ENCODE measurements at regions not wholly inside any gene's neighbourhood (a gene's known extent, or its start where the extent isn't known, plus 50 kb on each side); places are given as distances from the start of the nearest gene placed in this dataset.

- TF ChIP-seq CTCF (IDR thresholded peaks at IDR 0.05; ENCODE audit: borderline replicate concordance, insufficient read depth, low read depth, low read length): no peak
- no peak overlapping the region for H3K4me3 ChIP-seq (ENCODE audit: low read depth, low read length)
Measured at GRCh38 chr7:52369922-52370321, 665.5 kb upstream of the POM121L12 start.

GRCh38 chr7:52365349-52365748 lies 670.1 kb upstream of the POM121L12 start:
- H3K4me3 ChIP-seq (ENCODE audit: low read depth, low read length): no peak overlapping the region
- no peak for TF ChIP-seq CTCF (IDR thresholded peaks at IDR 0.05; ENCODE audit: borderline replicate concordance, insufficient read depth, low read depth, low read length)

- no peak overlapping the region for H3K4me3 ChIP-seq (ENCODE audit: low read depth, low read length)
- no peak for TF ChIP-seq CTCF (IDR thresholded peaks at IDR 0.05; ENCODE audit: borderline replicate concordance, insufficient read depth, low read depth, low read length)
Measured at GRCh38 chr7:52362521-52362920, 672.9 kb upstream of the POM121L12 start.

- no peak for TF ChIP-seq CTCF (IDR thresholded peaks at IDR 0.05; ENCODE audit: borderline replicate concordance, insufficient read depth, low read depth, low read length)
- no peak overlapping the region for H3K4me3 ChIP-seq (ENCODE audit: low read depth, low read length)
Measured at GRCh38 chr7:52360541-52360940, 674.9 kb upstream of the POM121L12 start.

- no peak overlapping the region for H3K4me3 ChIP-seq (ENCODE audit: low read depth, low read length)
- TF ChIP-seq CTCF (IDR thresholded peaks at IDR 0.05; ENCODE audit: borderline replicate concordance, insufficient read depth, low read depth, low read length): no peak
Measured at GRCh38 chr7:52355053-52355452, 680.4 kb upstream of the POM121L12 start.

- TF ChIP-seq CTCF (IDR thresholded peaks at IDR 0.05; ENCODE audit: borderline replicate concordance, insufficient read depth, low read depth, low read length): no peak
- no peak overlapping the region for H3K4me3 ChIP-seq (ENCODE audit: low read depth, low read length)
Measured at GRCh38 chr7:52352013-52352981, 683.1 kb upstream of the POM121L12 start.

- no peak for TF ChIP-seq CTCF (IDR thresholded peaks at IDR 0.05; ENCODE audit: borderline replicate concordance, insufficient read depth, low read depth, low read length)
- no peak overlapping the region for H3K4me3 ChIP-seq (ENCODE audit: low read depth, low read length)
Measured at GRCh38 chr7:52344015-52344414, 691.4 kb upstream of the POM121L12 start.
